Muscle of arm (tissue), 1 donor: ENCODE measurements at regions not wholly inside any gene's neighbourhood (a gene's known extent, or its start where the extent isn't known, plus 50 kb on each side); places are given as distances from the start of the nearest gene placed in this dataset.
A peak's percentile ranks its signal among the peaks of the same experiment; 100 is the strongest.
"Not testable (repeated sequence)": the region's sequence is repeated elsewhere in the genome, so short reads cannot be mapped to it uniquely, and the experiment has no call there.

Experiments used
- DNase-seq: peaks from one replicate; pipeline ENCODE4 v3.0.0-alpha.2; 2013

- no peak for DNase-seq
These were observed 280.3 kb upstream of the KLF3 start for GRCh38 chr4:38383646-38384121.

- DNase-seq: no peak
These were observed 278.6 kb upstream of the KLF3 start for GRCh38 chr4:38385093-38386004.

- no peak for DNase-seq
These were observed 277.9 kb upstream of the KLF3 start for GRCh38 chr4:38386005-38386551.

- no peak for DNase-seq
These were observed 277.3 kb upstream of the KLF3 start for GRCh38 chr4:38386654-38387188.

- DNase-seq: peak; percentile 34
These were observed 276.7 kb upstream of the KLF3 start for GRCh38 chr4:38387348-38387747.

GRCh38 chr4:38387819-38388218 lies 276.2 kb upstream of the KLF3 start:
- no peak for DNase-seq

GRCh38 chr4:38388907-38389306 lies 275.1 kb upstream of the KLF3 start:
- not testable (repeated sequence) for DNase-seq

- DNase-seq: no peak
These were observed 272.9 kb upstream of the KLF3 start for GRCh38 chr4:38390969-38391545.

- no peak for DNase-seq
These were observed 271.7 kb upstream of the KLF3 start for GRCh38 chr4:38392223-38392855.

- no peak for DNase-seq
These were observed 267.9 kb upstream of the KLF3 start for GRCh38 chr4:38396091-38396490.

GRCh38 chr4:38396845-38397547 lies 267.0 kb upstream of the KLF3 start:
- DNase-seq: no peak

GRCh38 chr4:38400946-38401345 lies 263.1 kb upstream of the KLF3 start:
- no peak for DNase-seq

GRCh38 chr4:38406243-38406642 lies 257.8 kb upstream of the KLF3 start:
- no peak for DNase-seq

- no peak for DNase-seq
These were observed 254.1 kb upstream of the KLF3 start for GRCh38 chr4:38409852-38410251.

- no peak for DNase-seq
These were observed 252.9 kb upstream of the KLF3 start for GRCh38 chr4:38411092-38411491.

GRCh38 chr4:38411981-38412536 lies 251.9 kb upstream of the KLF3 start:
- DNase-seq: peak; percentile 25

GRCh38 chr4:38413524-38414341 lies 250.3 kb upstream of the KLF3 start:
- DNase-seq: no peak

- DNase-seq: no peak
These were observed 249.6 kb upstream of the KLF3 start for GRCh38 chr4:38414410-38414809.

GRCh38 chr4:38415682-38416081 lies 248.3 kb upstream of the KLF3 start:
- DNase-seq: no peak

GRCh38 chr4:38416450-38417014 lies 247.5 kb upstream of the KLF3 start:
- no peak for DNase-seq
